ENCODE measurements at regions not wholly inside any gene's neighbourhood (a gene's known extent, or its start where the extent isn't known, plus 50 kb on each side); places are given as distances from the start of the nearest gene placed in this dataset.

DNA sequence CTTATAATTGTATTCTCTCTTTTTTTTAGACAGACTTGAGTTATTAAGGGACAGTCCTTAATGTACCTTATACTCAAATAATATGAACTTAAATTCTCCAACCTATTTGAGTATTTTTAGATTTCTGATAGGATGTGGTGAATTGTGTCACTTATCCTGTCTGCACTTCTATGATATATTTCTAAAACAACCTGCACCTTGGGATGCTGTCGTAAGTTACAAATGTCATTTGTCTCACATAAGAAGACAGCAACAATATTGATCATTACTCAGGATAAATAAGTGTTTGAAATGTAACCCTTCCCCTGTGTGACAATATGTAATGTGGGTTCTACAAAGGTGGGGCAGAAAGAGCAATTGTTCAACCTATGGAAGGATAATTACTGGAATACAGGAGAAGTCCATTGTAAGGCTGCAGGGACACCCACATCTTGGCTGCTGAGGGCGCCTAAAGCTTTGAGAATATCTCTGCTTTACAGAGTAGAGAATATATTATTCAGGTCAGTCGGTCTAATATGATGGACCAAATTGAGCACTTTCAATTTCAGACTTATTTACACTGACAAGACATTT, 236.9 kb upstream of the PRR20A start:
- Histone ChIP-seq H3K27ac (ENCODE audit: low read depth, low read length) (no peak overlapping the region), H4K8ac (ENCODE audit: extremely low read depth, insufficient read depth, low read length) (no peak overlapping the region), H3K23ac (ENCODE audit: insufficient read length) (no peak overlapping the region), H3K56ac (replicated peaks; ENCODE audit: insufficient read length, low read depth, low read length) (no peak overlapping the region), H2AFZ (ENCODE audit: low read length) (no peak overlapping the region), H4K91ac (replicated peaks; ENCODE audit: insufficient read length, low read length) (no peak overlapping the region), H3K27me3 (replicated peaks in 1 of 4; ENCODE audit: control insufficient read depth in 3 of 4, extremely low read depth in 1 of 4, insufficient read depth in 3 of 4, low read length in 3 of 4) (no peaks in the 10 kb centered on the region), H3K4me3 (ENCODE audit: extremely low read depth in 1 of 4, insufficient read depth in 2 of 4, low read depth in 3 of 4, low read length in 4 of 4) (no peak overlapping the region), H2BK5ac (ENCODE audit: low read depth, low read length) (no peak overlapping the region), H3K9ac (replicated peaks in 1 of 4; ENCODE audit: extremely low read depth in 1 of 4, low read depth in 3 of 4, low read length in 3 of 4) (no peak overlapping the region), H2BK20ac (ENCODE audit: low read length) (no peak overlapping the region), H3K79me1 (ENCODE audit: low read depth, low read length) (no peaks in the 10 kb centered on the region), H3K14ac (ENCODE audit: insufficient read length) (no peak overlapping the region), H3K4me1 (replicated peaks in 1 of 4; ENCODE audit: control insufficient read depth in 3 of 4, insufficient read depth in 4 of 4, low read length in 3 of 4) (no peaks in the 10 kb centered on the region), H3K79me2 (ENCODE audit: control insufficient read depth in 1 of 2, insufficient read depth in 2 of 2, low read length in 2 of 2) (no peaks in the 10 kb centered on the region), H2BK120ac (replicated peaks; ENCODE audit: low read depth, low read length) (no peak overlapping the region), H3K4ac (replicated peaks; ENCODE audit: insufficient read length, low read depth, low read length) (no peak overlapping the region), H3K18ac (ENCODE audit: extremely low read depth, low read length) (no peak overlapping the region), H4K20me1 (replicated peaks in 1 of 2; ENCODE audit: control insufficient read depth in 1 of 2, insufficient read depth in 2 of 2, low read length in 2 of 2) (no peaks in the 10 kb centered on the region), H2BK12ac (ENCODE audit: low read depth, low read length) (no peak overlapping the region), H3K4me2 (ENCODE audit: insufficient read depth in 1 of 2, low read depth in 2 of 2, low read length in 2 of 2) (no peak overlapping the region), H2AK5ac (ENCODE audit: low read depth, low read length) (no peak overlapping the region), H3K23me2 (ENCODE audit: low read depth, low read length) (no peaks in the 10 kb centered on the region), H2BK15ac (ENCODE audit: low read length) (no peak overlapping the region), H3K36me3 (ENCODE audit: control insufficient read depth in 2 of 4, insufficient read depth in 4 of 4, low read length in 3 of 4) (no peaks in the 10 kb centered on the region), H3K9me3 (ENCODE audit: insufficient read depth in 2 of 2, low read depth in 1 of 2, low read length in 1 of 2) (peaks cover 0 to 9% of the 10 kb centered on the region in 2 experiments; a peak in 1 of 4 replicates), H4K5ac (ENCODE audit: insufficient read length, low read depth, low read length) (no peak overlapping the region)
- DNase-seq (ENCODE audit: low read depth in 1 of 2, low spot score in 2 of 2) (no peak), FAIRE-seq (no peak)
- 98% methylated on average over 3 of the region's 3 CpGs; no CpG with 5 or more reads in 1 of the 2 experiments for WGBS, 2 experiments (ENCODE audit: extremely low coverage in 1 of 2, insufficient coverage in 1 of 2, insufficient read length in 1 of 2, insufficient replicate concordance in 2 of 2, low coverage in 1 of 2, low lambda C conversion rate in 2 of 2, missing lambda C conversion rate in 1 of 2)
- CTCF ChIA-PET (ENCODE audit: partially characterized antibody) = no interaction called here
- POLR2A ChIA-PET (ENCODE audit: partially characterized antibody) = no interaction called here
- TF ChIP-seq BRCA1 (IDR thresholded peaks at IDR 0.05; ENCODE audit: low read depth, low read length) (no peak), SP4 (IDR thresholded peaks at IDR 0.05; ENCODE audit: low read length) (no peak), CTCF (IDR thresholded peaks at IDR 0.05; ENCODE audit: control extremely low read depth in 1 of 3, insufficient read depth in 1 of 3, low read depth in 1 of 3, low read length in 3 of 3) (no peak), CHD2 (IDR thresholded peaks at IDR 0.05; ENCODE audit: low read length) (no peak), NRF1 (IDR thresholded peaks at IDR 0.05; ENCODE audit: low read depth, low read length) (no peak), NANOG (IDR thresholded peaks at IDR 0.05; ENCODE audit: insufficient read depth, low read depth, low read length, poor library complexity, severe bottlenecking) (no peak), BCL11A (IDR thresholded peaks at IDR 0.05; ENCODE audit: low read depth in 2 of 2, low read length in 2 of 2) (no peak), GABPA (IDR thresholded peaks at IDR 0.05; ENCODE audit: borderline replicate concordance, insufficient read depth, low read length) (no peak), HDAC6 (IDR thresholded peaks at IDR 0.05; ENCODE audit: low read depth, low read length) (no peak), TBP (IDR thresholded peaks at IDR 0.05; ENCODE audit: low read depth, low read length) (no peak), BACH1 (IDR thresholded peaks at IDR 0.05; ENCODE audit: low read length) (no peak), JUND (IDR thresholded peaks at IDR 0.05; ENCODE audit: low read length) (no peak)
- TF ChIP-seq, protein P1, sequence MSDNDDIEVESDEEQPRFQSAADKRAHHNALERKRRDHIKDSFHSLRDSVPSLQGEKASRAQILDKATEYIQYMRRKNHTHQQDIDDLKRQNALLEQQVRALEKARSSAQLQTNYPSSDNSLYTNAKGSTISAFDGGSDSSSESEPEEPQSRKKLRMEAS (IDR thresholded peaks at IDR 0.05) = no peak

Measured in H1 (cell line).